Right lobe of liver (tissue), 4 donors: ENCODE measurements at regions not wholly inside any gene's neighbourhood (a gene's known extent, or its start where the extent isn't known, plus 50 kb on each side); places are given as distances from the start of the nearest gene placed in this dataset.
A peak's percentile ranks its signal among the peaks of the same experiment; 100 is the strongest.

Source experiments
- POLR2A ChIP-seq: fragments of 450-650 bp; IDR thresholded peaks from one replicate; pipeline ENCODE4 v1.6.1; 2017; ENCODE audit warnings: antibody characterized with exemption, mild to moderate bottlenecking
- TF ChIP-seq, protein P1 (sequence below), 4 donors: fragments of 200-600 bp in 3 of 4; fragments of 450-650 bp in 1 of 4; IDR thresholded peaks; one replicate each; pipeline versions ENCODE4 v1.5.1 to v1.8.0; 2016 to 2022; ENCODE audit warnings: antibody characterized with exemption in 4 of 4, mild to moderate bottlenecking in 2 of 4
- donor health status: DM: no; HTN: no; CAD: no.
- donor health status: DM: no; HTN: no; CAD: no.
- donor health status: DM: no; HTN: yes; CAD: no.

- TF ChIP-seq, protein P1, sequence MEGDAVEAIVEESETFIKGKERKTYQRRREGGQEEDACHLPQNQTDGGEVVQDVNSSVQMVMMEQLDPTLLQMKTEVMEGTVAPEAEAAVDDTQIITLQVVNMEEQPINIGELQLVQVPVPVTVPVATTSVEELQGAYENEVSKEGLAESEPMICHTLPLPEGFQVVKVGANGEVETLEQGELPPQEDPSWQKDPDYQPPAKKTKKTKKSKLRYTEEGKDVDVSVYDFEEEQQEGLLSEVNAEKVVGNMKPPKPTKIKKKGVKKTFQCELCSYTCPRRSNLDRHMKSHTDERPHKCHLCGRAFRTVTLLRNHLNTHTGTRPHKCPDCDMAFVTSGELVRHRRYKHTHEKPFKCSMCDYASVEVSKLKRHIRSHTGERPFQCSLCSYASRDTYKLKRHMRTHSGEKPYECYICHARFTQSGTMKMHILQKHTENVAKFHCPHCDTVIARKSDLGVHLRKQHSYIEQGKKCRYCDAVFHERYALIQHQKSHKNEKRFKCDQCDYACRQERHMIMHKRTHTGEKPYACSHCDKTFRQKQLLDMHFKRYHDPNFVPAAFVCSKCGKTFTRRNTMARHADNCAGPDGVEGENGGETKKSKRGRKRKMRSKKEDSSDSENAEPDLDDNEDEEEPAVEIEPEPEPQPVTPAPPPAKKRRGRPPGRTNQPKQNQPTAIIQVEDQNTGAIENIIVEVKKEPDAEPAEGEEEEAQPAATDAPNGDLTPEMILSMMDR (IDR thresholded peaks at IDR 0.05): peak; percentile 14 to 50 (median 44)
- no peak for TF ChIP-seq POLR2A
Measured at GRCh38 chr3:86702381-86702958, 288.5 kb downstream of the VGLL3 start.
